ENCODE measurements at regions not wholly inside any gene's neighbourhood (a gene's known extent, or its start where the extent isn't known, plus 50 kb on each side); places are given as distances from the start of the nearest gene placed in this dataset.

DNA sequence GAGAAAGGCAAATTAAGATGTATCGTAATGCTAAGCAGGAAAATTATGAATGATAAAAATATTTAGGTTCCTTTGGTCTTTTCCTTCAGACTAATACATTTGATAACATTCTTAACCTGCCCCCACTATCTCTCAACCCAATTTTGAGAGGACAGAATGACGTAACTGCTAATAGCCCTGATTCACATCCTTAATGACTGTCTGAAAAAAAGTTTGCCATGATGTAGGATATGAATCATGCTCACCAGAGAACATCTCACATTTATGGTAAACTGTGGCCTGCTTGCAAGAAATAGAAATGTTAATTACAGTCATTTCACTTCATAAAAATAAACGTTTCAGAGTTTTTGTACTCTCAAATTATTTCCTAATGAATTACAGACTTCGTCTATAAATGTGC is 128.0 kb upstream of the VEGFC start:
- TF ChIP-seq GATA2 (IDR thresholded peaks at IDR 0.05; ENCODE audit: low read depth, low read length) (no peak), GATA3 (IDR thresholded peaks at IDR 0.05; ENCODE audit: low read depth, low read length) (no peak)
